Tibial artery (tissue), 4 donors: ENCODE measurements at regions not wholly inside any gene's neighbourhood (a gene's known extent, or its start where the extent isn't known, plus 50 kb on each side); places are given as distances from the start of the nearest gene placed in this dataset.

Experiments used
- DNase-seq, 2 donors: peaks; one replicate each; pipeline ENCODE4 v3.0.0-alpha.2; 2019
- H3K27ac ChIP-seq, 2 donors: fragments of 200-600 bp; sonication (generic) in 1 of 2; 1 replicate in 1 of 2; 2 replicates in 1 of 2; pipeline ENCODE4 v1.5.1; 2018 to 2019; ENCODE audit warnings: mild to moderate bottlenecking in 1 of 2
- H3K27me3 ChIP-seq, 2 donors: fragments of 200-600 bp; sonication (generic) in 1 of 2; one replicate each; pipeline versions ENCODE4 v1.5.1 to v1.6.0; 2016 to 2019
- H3K36me3 ChIP-seq, 3 donors: fragments of 200-600 bp; sonication (generic) in 2 of 3; one replicate each; pipeline ENCODE4 v1.5.1; 2016 to 2019; ENCODE audit warnings: mild to moderate bottlenecking in 2 of 3
- H3K4me1 ChIP-seq, 4 donors: fragments of 200-600 bp; sonication (generic) in 2 of 4; 1 replicate in 3 of 4; 2 replicates in 1 of 4; pipeline ENCODE4 v1.5.1; 2016 to 2019
- H3K4me3 ChIP-seq, 2 donors: fragments of 200-600 bp; sonication (generic) in 1 of 2; 1 replicate in 1 of 2; 2 replicates in 1 of 2; pipeline ENCODE4 v1.5.1; 2018 to 2019; ENCODE audit warnings: mild to moderate bottlenecking in 2 of 2
- H3K9me3 ChIP-seq, 3 donors: fragments of 200-600 bp; sonication (generic) in 1 of 3; one replicate each; pipeline ENCODE4 v1.5.1; 2016 to 2019
- intact Hi-C: fragments of 100-400 bp; cut with DNase I; formaldehyde crosslinking; loops from one replicate; pipeline ENCODE4 v1.15.0; 2023; ENCODE audit warnings: low total_unique reads
- TF ChIP-seq, protein P1 (sequence below), 2 experiments: fragments of 200-600 bp in 1 of 2; fragments of 450-650 bp in 1 of 2; IDR thresholded peaks; one replicate each; pipeline ENCODE4 v1.5.1; 2017 to 2019; ENCODE audit warnings: antibody characterized with exemption in 2 of 2, mild to moderate bottlenecking in 1 of 2, moderate library complexity in 1 of 2

DNA sequence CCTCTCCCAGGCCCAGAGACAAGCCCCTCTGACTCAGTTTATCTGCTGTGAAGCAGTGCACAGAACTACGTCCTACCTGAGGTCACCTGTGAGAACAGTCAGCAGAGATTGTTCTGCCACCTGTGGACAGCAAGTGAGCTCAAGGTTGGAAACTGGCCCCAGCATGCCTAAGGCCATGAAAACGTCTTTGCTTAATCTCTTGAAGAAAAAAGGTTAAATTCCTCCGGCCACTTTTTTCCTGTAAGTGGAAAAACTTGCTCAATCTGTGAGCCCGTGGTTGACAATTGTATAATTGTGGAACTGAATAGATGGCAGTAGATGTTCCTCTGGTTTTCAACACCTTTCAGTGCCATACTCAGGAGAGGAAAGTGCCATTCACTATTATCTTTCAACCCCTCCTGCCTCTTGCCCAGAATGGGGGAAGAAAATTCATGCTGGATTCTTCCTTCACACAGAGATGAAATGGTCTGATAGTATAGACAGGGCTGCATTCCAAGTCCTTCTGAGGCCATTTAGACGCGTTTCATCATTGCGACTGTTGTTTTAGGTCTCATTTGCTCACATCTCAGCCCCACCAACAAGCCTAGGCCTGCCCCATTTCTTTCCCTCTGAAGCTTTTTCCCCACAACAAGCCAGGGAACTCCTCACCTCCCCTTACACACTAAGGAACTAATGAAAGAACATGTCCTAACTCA, 292.9 kb downstream of the FZD1 start:
- no peak for DNase-seq
- intact Hi-C loops: no loop called here
- Histone ChIP-seq H3K36me3 (no peaks in the 10 kb centered on the region), H3K4me1 (peaks cover 0 to 4% (median 0%) of the 10 kb centered on the region in 4 donors), H3K4me3 (no peak overlapping the region), H3K9me3 (no peaks in the 10 kb centered on the region), H3K27me3 (no peaks in the 10 kb centered on the region), H3K27ac (no peak overlapping the region)
- TF ChIP-seq, protein P1, sequence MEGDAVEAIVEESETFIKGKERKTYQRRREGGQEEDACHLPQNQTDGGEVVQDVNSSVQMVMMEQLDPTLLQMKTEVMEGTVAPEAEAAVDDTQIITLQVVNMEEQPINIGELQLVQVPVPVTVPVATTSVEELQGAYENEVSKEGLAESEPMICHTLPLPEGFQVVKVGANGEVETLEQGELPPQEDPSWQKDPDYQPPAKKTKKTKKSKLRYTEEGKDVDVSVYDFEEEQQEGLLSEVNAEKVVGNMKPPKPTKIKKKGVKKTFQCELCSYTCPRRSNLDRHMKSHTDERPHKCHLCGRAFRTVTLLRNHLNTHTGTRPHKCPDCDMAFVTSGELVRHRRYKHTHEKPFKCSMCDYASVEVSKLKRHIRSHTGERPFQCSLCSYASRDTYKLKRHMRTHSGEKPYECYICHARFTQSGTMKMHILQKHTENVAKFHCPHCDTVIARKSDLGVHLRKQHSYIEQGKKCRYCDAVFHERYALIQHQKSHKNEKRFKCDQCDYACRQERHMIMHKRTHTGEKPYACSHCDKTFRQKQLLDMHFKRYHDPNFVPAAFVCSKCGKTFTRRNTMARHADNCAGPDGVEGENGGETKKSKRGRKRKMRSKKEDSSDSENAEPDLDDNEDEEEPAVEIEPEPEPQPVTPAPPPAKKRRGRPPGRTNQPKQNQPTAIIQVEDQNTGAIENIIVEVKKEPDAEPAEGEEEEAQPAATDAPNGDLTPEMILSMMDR (IDR thresholded peaks at IDR 0.05): no peak

DNA sequence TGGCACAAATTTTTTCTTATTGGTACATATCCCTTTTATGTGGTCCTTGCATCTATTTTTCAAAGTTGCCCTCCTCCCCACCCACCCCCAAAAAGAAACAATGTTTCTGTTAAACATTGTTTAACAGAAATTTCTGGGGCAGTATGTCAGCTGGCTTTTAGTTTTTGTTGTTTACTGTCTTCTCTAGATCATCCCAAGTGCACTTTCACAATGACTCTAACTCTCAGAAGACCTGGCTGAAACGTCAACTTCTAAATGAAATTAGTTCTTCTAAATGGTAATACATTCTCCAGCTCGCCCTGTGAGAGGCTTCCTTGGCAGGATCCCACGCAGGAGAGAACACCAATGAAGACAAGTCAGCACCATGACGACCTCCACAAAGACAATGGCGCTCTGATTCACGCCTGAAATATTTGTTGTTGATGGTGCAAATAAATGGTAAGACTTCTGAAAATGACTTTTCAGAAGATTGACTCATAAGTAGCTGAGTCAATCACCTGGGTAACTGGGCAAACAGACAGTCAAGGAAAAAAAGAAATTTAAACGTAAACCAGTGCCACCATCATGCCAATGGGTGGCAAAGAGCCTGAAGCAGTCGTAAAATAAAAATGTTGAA, 293.7 kb downstream of the FZD1 start:
- DNase-seq: no peak
- no peaks in the 10 kb centered on the region for H3K27me3 ChIP-seq
- intact Hi-C loops: no loop called here

DNA sequence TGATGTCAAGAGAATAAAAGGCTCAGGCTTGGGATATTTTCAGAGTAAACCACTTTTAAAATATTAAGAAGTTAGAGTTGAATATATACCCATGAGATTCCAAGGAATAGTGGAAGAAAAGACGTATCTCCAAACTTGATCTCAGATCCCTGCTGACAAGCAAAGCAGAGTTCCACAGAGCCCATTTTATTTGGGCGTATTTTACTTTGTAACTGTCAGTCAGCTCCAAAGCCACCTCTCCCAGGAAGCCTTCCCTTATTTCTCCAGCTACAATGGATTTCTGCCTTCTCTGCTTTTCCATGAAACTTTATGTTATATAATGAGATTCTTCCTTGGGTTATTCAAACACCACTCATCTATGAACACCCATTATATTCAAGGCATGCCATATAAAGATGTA, 295.7 kb downstream of the FZD1 start:
- no peaks in the 10 kb centered on the region for H3K27me3 ChIP-seq
- H3K36me3 ChIP-seq: no peaks in the 10 kb centered on the region
- DNase-seq: no peak
- intact Hi-C loops: no loop called here
- no peaks in the 10 kb centered on the region for H3K4me1 ChIP-seq
- no peak overlapping the region for H3K4me3 ChIP-seq
- TF ChIP-seq, protein P1 (IDR thresholded peaks at IDR 0.05): no peak
- no peak overlapping the region for H3K27ac ChIP-seq
- no peaks in the 10 kb centered on the region for H3K9me3 ChIP-seq

More for the DNA sequence above, 293.7 kb downstream of the FZD1 start:
- TF ChIP-seq, protein P1 (IDR thresholded peaks at IDR 0.05): no peak
- H3K27ac ChIP-seq: no peak overlapping the region
- no peaks in the 10 kb centered on the region for H3K4me1 ChIP-seq
- no peaks in the 10 kb centered on the region for H3K9me3 ChIP-seq
- H3K36me3 ChIP-seq: no peaks in the 10 kb centered on the region
- H3K4me3 ChIP-seq: no peak overlapping the region

DNA sequence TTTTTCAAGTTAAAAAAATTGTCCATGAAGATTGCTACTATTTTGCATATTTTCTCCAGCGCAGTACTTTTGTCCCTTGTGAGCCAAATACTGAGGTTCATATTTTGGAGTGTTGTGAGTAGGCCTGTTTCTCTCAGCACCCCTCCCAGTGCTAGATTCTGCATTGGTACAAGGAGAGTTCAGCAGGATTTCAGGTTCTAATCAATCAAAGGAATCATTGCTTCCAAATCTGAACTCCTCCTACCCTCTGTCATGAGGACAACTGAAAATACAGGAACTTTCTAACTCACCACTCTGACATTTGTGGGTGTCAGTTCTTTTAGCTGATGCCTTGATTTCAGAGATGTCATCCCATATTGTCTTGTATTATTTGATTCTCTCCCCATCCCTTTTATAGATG, 299.9 kb downstream of the FZD1 start:
- Histone ChIP-seq H3K9me3 (no peaks in the 10 kb centered on the region), H3K4me3 (no peak overlapping the region), H3K36me3 (no peaks in the 10 kb centered on the region), H3K27ac (no peak overlapping the region), H3K4me1 (peaks cover 0 to 23% (median 3%) of the 10 kb centered on the region in 4 donors), H3K27me3 (no peaks in the 10 kb centered on the region)
- TF ChIP-seq, protein P1 (IDR thresholded peaks at IDR 0.05): no peak
- intact Hi-C loops: no loop called here
- DNase-seq: no peak

DNA sequence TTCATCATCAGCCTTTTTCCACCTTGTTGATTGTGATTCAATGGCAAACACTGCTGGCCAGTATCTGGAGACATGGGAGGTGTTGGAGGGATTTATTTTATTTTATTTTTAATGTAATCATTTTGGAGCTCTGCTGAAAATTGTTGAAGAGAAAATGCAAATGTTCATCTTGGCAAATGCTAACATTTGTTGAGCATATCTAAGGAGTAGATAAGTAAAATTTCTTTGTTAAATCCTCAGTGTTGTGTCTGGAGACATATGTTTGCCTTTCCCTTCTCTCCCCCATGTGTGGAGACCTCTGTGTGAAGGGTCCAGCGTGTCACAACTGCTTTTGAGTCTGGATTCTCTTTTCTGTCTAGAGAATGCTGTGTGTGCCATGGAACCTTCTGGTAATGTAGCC, 300.3 kb downstream of the FZD1 start:
- DNase-seq: no peak
- Histone ChIP-seq H3K36me3 (no peaks in the 10 kb centered on the region), H3K9me3 (no peaks in the 10 kb centered on the region), H3K4me3 (no peak overlapping the region), H3K4me1 (peaks cover 0 to 27% (median 7%) of the 10 kb centered on the region in 4 donors), H3K27ac (no peak overlapping the region), H3K27me3 (no peaks in the 10 kb centered on the region)
- TF ChIP-seq, protein P1 (IDR thresholded peaks at IDR 0.05): no peak
- intact Hi-C loops: no loop called here
